Psoas muscle (tissue), 7 donors: ENCODE measurements at regions not wholly inside any gene's neighbourhood (a gene's known extent, or its start where the extent isn't known, plus 50 kb on each side); places are given as distances from the start of the nearest gene placed in this dataset.
A peak's percentile ranks its signal among the peaks of the same experiment; 100 is the strongest.

ENCODE experiments used
- ATAC-seq, 4 donors: fragments of 200-7000 bp; cut with Tn5 transposase; one replicate each; pipeline ENCODE4 v1.9.1; 2020; ENCODE audit warnings: moderate library complexity in 3 of 4, mild to moderate bottlenecking in 2 of 4
- DNase-seq, 2 donors: peaks; one replicate each; pipeline ENCODE4 v3.0.0-alpha.2; 2020
- H3K27ac ChIP-seq: fragments of 200-600 bp; one replicate; pipeline ENCODE4 v1.8.0; 2022
- H3K27me3 ChIP-seq, 3 donors: fragments of 200-600 bp in 1 of 3; one replicate each; pipeline versions ENCODE4 v1.6.1 to v1.8.0; 2013 to 2022; ENCODE audit warnings: low read length in 2 of 3, mild to moderate bottlenecking in 2 of 3, moderate library complexity in 1 of 3; ENCODE audit not compliant: insufficient read depth in 3 of 3
- H3K36me3 ChIP-seq, 2 donors: fragments of 200-600 bp in 1 of 2; one replicate each; pipeline versions ENCODE4 v1.6.1 to v1.8.0; 2013 to 2022; ENCODE audit warnings: low read depth in 1 of 2, mild to moderate bottlenecking in 1 of 2, moderate library complexity in 1 of 2; ENCODE audit not compliant: insufficient read depth in 1 of 2
- H3K4me1 ChIP-seq: fragments of 200-600 bp; one replicate; pipeline ENCODE4 v1.8.0; 2022
- H3K4me3 ChIP-seq: fragments of 200-600 bp; one replicate; pipeline ENCODE4 v1.8.0; 2022; ENCODE audit warnings: mild to moderate bottlenecking
- H3K9me3 ChIP-seq: fragments of 200-600 bp; one replicate; pipeline ENCODE4 v1.8.0; 2022
- CTCF ChIP-seq: fragments of 200-600 bp; IDR thresholded peaks from one replicate; pipeline ENCODE4 v1.8.0; 2022; ENCODE audit warnings: antibody characterized with exemption
- WGBS, 3 donors: extraction: QIAGEN DNeasy Blood & Tissue Kit; methylation state at CpG; one replicate each; pipeline versions ENCODE4 v1.1.6 to v1.1.7; 2013; 5-methylcytosine and 5-hydroxymethylcytosine counted together
- intact Hi-C, 2 donors: fragments of 100-400 bp; cut with DNase I; formaldehyde crosslinking; loops; one replicate each; pipeline versions ENCODE4 v1.11.0 to v1.14.2; 2022
- donor health status: healthy with polysubstance abuse.
- donor health status: DM: no; HTN: no; CAD: no; lungs with moderate emphysema.
- donor health status: Bipolar disorder and iron deficiency.
- donor health status: healthy.
- donor health status: DM: yes; HTN: yes; CAD: no.
- donor health status: DM: no; HTN: no; CAD: no.
- donor health status: DM: yes; HTN: yes; CAD: no.

DNA sequence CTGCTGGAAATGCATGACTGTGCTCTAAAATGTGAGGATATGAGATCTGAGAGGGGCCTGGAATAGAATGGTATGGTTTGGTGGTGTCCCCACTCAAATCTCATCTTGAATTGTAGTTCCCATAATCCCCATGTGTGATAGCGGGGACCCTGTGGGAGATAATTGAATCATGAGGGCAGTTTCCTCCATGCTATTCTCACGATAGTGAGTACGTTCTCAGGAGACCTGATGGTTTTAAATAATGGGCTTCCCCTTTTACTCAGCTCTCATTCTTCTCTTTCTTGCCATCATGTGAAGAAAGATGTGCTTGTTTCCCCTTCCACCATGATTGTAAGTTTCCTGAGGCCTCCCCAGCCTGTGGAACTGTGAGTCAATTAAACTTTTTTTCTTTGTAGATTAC, 133.6 kb upstream of the ADAMTS16 start:
- TF ChIP-seq CTCF, result no peak
- ATAC-seq (no peak), DNase-seq (no peak)
- Histone ChIP-seq H3K36me3 (no peaks in the 10 kb centered on the region), H3K27me3 (no peaks in the 10 kb centered on the region), H3K4me3 (no peak overlapping the region), H3K4me1 (no peaks in the 10 kb centered on the region), H3K9me3 (no peaks in the 10 kb centered on the region), H3K27ac (no peak overlapping the region)
- 67 to 92% (median 86%) methylated on average over 3 of the region's 3 CpGs for WGBS, 3 donors
- intact Hi-C loops, result no loop called here

DNA sequence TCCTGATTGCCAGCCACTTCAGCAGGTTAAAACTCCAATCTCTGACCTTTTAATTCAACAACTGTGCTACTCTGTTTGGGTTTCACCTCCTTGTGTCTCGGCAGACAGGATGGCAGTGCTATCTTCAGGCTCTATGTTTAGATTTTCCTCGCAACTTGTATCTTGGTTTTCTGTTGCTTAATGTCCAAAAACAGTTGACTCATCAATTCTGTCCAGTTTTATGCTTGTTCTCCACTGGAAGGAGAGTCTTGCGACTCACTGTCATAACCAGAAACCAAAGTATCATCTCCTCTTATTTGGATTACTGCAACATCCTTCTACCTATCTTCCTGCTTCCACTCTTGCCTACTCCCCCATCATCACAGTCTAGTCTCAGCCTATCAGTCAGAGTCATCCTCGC, 130.9 kb upstream of the ADAMTS16 start:
- WGBS, 3 donors, result 86 to 94% (median 89%) methylated on average over 4 of the region's 4 CpGs
- no peaks in the 10 kb centered on the region for H3K36me3 ChIP-seq
- H3K4me1 ChIP-seq, result no peaks in the 10 kb centered on the region
- H3K9me3 ChIP-seq, result no peaks in the 10 kb centered on the region
- no peaks in the 10 kb centered on the region for H3K27me3 ChIP-seq
- no peak for DNase-seq
- no peak for TF ChIP-seq CTCF
- H3K4me3 ChIP-seq, result no peak overlapping the region
- H3K27ac ChIP-seq, result no peak overlapping the region
- intact Hi-C loops, result no loop called here
- no peak for ATAC-seq

DNA sequence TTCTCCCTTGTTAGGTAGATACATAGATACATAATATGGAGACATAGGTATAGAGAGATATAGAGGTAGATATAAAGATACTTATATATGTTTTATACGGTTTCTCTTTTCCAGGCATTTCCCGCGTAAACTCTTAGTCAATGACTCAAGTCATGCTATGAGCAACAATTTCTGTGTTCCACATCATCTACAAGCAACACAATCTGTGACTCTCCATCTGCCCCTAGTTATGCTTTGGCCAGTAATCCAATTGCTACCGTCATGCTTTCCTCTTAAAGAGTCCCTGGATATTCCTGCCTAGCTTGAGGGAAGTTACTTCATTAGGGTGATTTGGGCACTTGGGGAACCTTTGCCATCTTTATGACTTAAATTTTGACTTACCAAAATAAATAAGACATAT, 129.0 kb upstream of the ADAMTS16 start:
- no peak for DNase-seq
- Histone ChIP-seq H3K4me3 (no peak overlapping the region), H3K27ac (no peak overlapping the region), H3K9me3 (no peaks in the 10 kb centered on the region), H3K4me1 (no peaks in the 10 kb centered on the region), H3K36me3 (no peaks in the 10 kb centered on the region), H3K27me3 (no peaks in the 10 kb centered on the region)
- intact Hi-C loops, result no loop called here
- ATAC-seq, result no peak
- 56 to 73% (median 56%) methylated on average over 4 of the region's 4 CpGs for WGBS, 3 donors
- TF ChIP-seq CTCF, result no peak

DNA sequence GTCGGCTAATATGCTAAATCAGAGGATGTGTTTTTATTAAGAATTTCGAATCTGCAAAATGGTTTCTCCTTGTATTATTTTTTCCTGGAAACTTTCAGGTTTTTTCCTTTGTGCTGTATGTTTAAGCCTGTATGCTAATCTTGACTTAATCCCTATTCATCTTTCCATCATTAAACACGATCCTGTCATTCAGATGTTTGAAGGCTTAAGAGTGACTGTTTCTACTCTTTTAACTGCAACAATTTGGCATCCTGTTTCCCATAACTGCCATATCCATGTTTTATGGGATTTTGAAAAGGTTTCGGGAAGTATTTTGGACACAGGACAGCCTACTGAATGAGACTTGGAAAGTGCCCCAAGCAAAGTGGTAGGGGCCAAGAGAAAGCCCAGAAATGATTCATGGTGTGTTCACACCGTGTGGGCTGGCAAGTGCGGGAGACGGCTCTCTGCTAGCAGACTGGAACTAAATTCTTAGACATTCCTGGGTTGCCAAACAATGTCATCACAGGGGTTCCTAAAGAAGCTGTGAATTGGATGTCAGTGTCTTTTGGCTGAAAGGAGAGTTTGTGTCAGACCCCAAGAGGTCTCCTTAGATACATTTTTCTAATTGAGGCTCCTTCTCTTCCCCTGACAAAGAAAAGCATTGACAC, 125.4 kb upstream of the ADAMTS16 start:
- Histone ChIP-seq H3K9me3 (no peaks in the 10 kb centered on the region), H3K4me3 (no peak overlapping the region), H3K27ac (no peak overlapping the region), H3K4me1 (no peaks in the 10 kb centered on the region), H3K36me3 (no peaks in the 10 kb centered on the region), H3K27me3 (no peaks in the 10 kb centered on the region)
- intact Hi-C loops, result no loop called here
- DNase-seq (peak in 1 of 2 donors; percentile 41), ATAC-seq (peak in 1 of 4 donors; percentile 56)
- TF ChIP-seq CTCF, result no peak
- WGBS, 3 donors, result 24 to 33% (median 32%) methylated on average over 7 of the region's 7 CpGs
